ENCODE measurements at regions not wholly inside any gene's neighbourhood (a gene's known extent, or its start where the extent isn't known, plus 50 kb on each side); places are given as distances from the start of the nearest gene placed in this dataset.

- TF ChIP-seq ZNF583 (CRISPR knock-in tag; IDR thresholded peaks at IDR 0.05) (peak; percentile 69; the same call in 1 of the 2 replicates), SIN3A (IDR thresholded peaks at IDR 0.05; ENCODE audit: borderline replicate concordance in 2 of 2, control insufficient read depth in 1 of 2, low read depth in 2 of 2, low read length in 2 of 2) (no peak), ETV1 (tag; conservative IDR thresholded peaks at IDR 0.05; ENCODE audit: low read depth) (peak; percentile 60; the same call in 1 of the 2 replicates), ZNF121 (CRISPR knock-in tag; conservative IDR thresholded peaks at IDR 0.05) (no peak), SRSF7 (optimal IDR thresholded peaks at IDR 0.05; ENCODE audit: low read depth, low read length) (no peak), USF1 (CRISPR knock-in tag; IDR thresholded peaks at IDR 0.05) (no peak), CREB3 (tag; conservative IDR thresholded peaks at IDR 0.05; ENCODE audit: low read depth) (peak; percentile 83; the same call in 1 of the 2 replicates), POLR2A (conservative IDR thresholded peaks at IDR 0.05) (no peak), L3MBTL2 (IDR thresholded peaks at IDR 0.05) (peak; percentile 54; the same call in 1 of the 2 replicates), CREB3L1 (IDR thresholded peaks at IDR 0.05; ENCODE audit: borderline replicate concordance, low read depth) (no peak; the same call in 1 of the 2 replicates), SMARCC2 (IDR thresholded peaks at IDR 0.05; ENCODE audit: low read depth) (peak; percentile 93), CBX2 (IDR thresholded peaks at IDR 0.05; ENCODE audit: insufficient read depth, low read length, poor library complexity, severe bottlenecking) (no peak), ZNF175 (CRISPR knock-in tag; IDR thresholded peaks at IDR 0.05; ENCODE audit: low read depth) (peak; percentile 98), TOE1 (IDR thresholded peaks at IDR 0.05; ENCODE audit: borderline replicate concordance) (peak; percentile 57; the same call in 1 of the 2 replicates), TOE1 (CRISPR knock-in tag; IDR thresholded peaks at IDR 0.05; ENCODE audit: borderline replicate concordance, low read depth) (no peak), FOXK2 (conservative IDR thresholded peaks at IDR 0.05 in 1 of 2, IDR thresholded peaks at IDR 0.05 in 1 of 2; ENCODE audit: low read depth in 2 of 2) (peak; percentile 85 to 87), PPARD (CRISPR knock-in tag; IDR thresholded peaks at IDR 0.05) (no peak), SFPQ (IDR thresholded peaks at IDR 0.05; ENCODE audit: low read depth, low read length) (no peak), GABPA (tag; conservative IDR thresholded peaks at IDR 0.05; ENCODE audit: low read depth) (peak; percentile 60), CTBP1 (IDR thresholded peaks at IDR 0.05; ENCODE audit: borderline replicate concordance) (peak; percentile 96)
These were observed 138.7 kb downstream of the PHLDA1 start (continued) for GRCh38 chr12:75892731-75893408.
